C4-2B (cell line): ENCODE measurements at regions not wholly inside any gene's neighbourhood (a gene's known extent, or its start where the extent isn't known, plus 50 kb on each side); places are given as distances from the start of the nearest gene placed in this dataset.

Experiments used
- CTCF ChIP-seq: fragments of 450-650 bp; conservative IDR thresholded peaks from 2 replicates; pipeline ENCODE4 v1.5.1; 2017; ENCODE audit warnings: mild to moderate bottlenecking
- ZFX ChIP-seq: fragments of 450-650 bp; IDR thresholded peaks from 2 replicates; pipeline ENCODE4 v1.6.1; 2017

GRCh38 chr9:135204177-135204576, 116.7 kb downstream of the OLFM1 start:
- TF ChIP-seq CTCF = no peak
- no peak for TF ChIP-seq ZFX
